ENCODE measurements at regions not wholly inside any gene's neighbourhood (a gene's known extent, or its start where the extent isn't known, plus 50 kb on each side); places are given as distances from the start of the nearest gene placed in this dataset.

- Histone ChIP-seq H2AFZ (ENCODE audit: low read depth, low read length) (no peak overlapping the region), H3K27me3 (ENCODE audit: control insufficient read depth in 2 of 2, insufficient read depth in 2 of 2, low read length in 2 of 2) (no peaks in the 10 kb centered on the region), H3K79me2 (ENCODE audit: control insufficient read depth, insufficient read depth, low read length) (no peaks in the 10 kb centered on the region), H3K4me3 (replicated peaks in 1 of 3; ENCODE audit: insufficient read depth in 1 of 3, low read depth in 1 of 3, low read length in 3 of 3) (no peak overlapping the region), H3K36me3 (ENCODE audit: control insufficient read depth in 2 of 2, extremely low read depth in 1 of 2, insufficient read depth in 2 of 2, low read length in 2 of 2) (no peaks in the 10 kb centered on the region), H3K27ac (ENCODE audit: insufficient read depth, low read depth, low read length) (no peak overlapping the region), H3K4me1 (ENCODE audit: control insufficient read depth, extremely low read depth, insufficient read depth, low read length) (no peaks in the 10 kb centered on the region), H3K4me2 (ENCODE audit: insufficient read depth, low read length) (no peak overlapping the region), H4K20me1 (replicated peaks; ENCODE audit: control insufficient read depth, extremely low read depth, insufficient read depth, low read length) (no peaks in the 10 kb centered on the region), H3K9me3 (replicated peaks; ENCODE audit: control insufficient read depth, insufficient read depth, low read length) (peaks cover 6% of the 10 kb centered on the region), H3K9ac (replicated peaks; ENCODE audit: extremely low read depth, insufficient read depth, low read length) (no peak overlapping the region), H3K9me1 (replicated peaks; ENCODE audit: control insufficient read depth, extremely low read depth, insufficient read depth, low read length) (no peaks in the 10 kb centered on the region)
- FAIRE-seq (no peak), DNase-seq (ENCODE audit: low read depth, low spot score) (no peak)
- dilution Hi-C loops (cut with MboI; ENCODE audit: extremely low pct_ligation_motif_present, low sequenced_read_pairs) (no loop called here), intact Hi-C loops (cut with micrococcal nuclease) (no loop called here)
- TF ChIP-seq POLR2AphosphoS5 (IDR thresholded peaks at IDR 0.05; ENCODE audit: insufficient read depth, low read depth, low read length) (no peak), GATA2 (IDR thresholded peaks at IDR 0.05; ENCODE audit: insufficient read depth, insufficient read length, low read depth, low read length) (no peak), POLR2A (IDR thresholded peaks at IDR 0.05; ENCODE audit: low read depth, low read length) (no peak), FOS (IDR thresholded peaks at IDR 0.05; ENCODE audit: borderline replicate concordance, insufficient read depth, low read length) (no peak), MAX (IDR thresholded peaks at IDR 0.05; ENCODE audit: insufficient read depth, insufficient read length) (no peak), EZH2 (IDR thresholded peaks at IDR 0.05; ENCODE audit: borderline replicate concordance, low read depth, low read length, severe bottlenecking) (no peak), MYC (IDR thresholded peaks at IDR 0.05; ENCODE audit: low read depth, low read length) (no peak), JUN (IDR thresholded peaks at IDR 0.05; ENCODE audit: borderline replicate concordance, insufficient read depth, insufficient read length, low read depth) (no peak), CTCF (IDR thresholded peaks at IDR 0.05; ENCODE audit: extremely low read depth in 1 of 2, insufficient read depth in 1 of 2, low read depth in 1 of 2, low read length in 2 of 2) (no peak)
- ChIA-PET CTCF (no interaction called here), POLR2A (no interaction called here)
- no TSS peak for BruUV-seq (replicated peaks)
These were observed 632.1 kb upstream of the GALNTL6 start for GRCh38 chr4:171181090-171181489.
